Activated CD4-positive, alpha-beta T cell treated with anti-CD3 and anti-CD28 coated beads, Interleukin-2, amount 50 U/mL, for 24 hours (primary cell): ENCODE measurements at regions not wholly inside any gene's neighbourhood (a gene's known extent, or its start where the extent isn't known, plus 50 kb on each side); places are given as distances from the start of the nearest gene placed in this dataset.

Experiments
- DNase-seq, 2 donors: peaks; one replicate each; pipeline ENCODE4 v3.0.0-alpha.2; 2020; ENCODE audit warnings: low read depth in 1 of 2, low spot score in 1 of 2

- no peak for DNase-seq
Measured at GRCh38 chr1:4086085-4086850, 186.2 kb upstream of the C1orf174 start.

GRCh38 chr1:4086921-4087320, 186.8 kb upstream of the C1orf174 start:
- no peak for DNase-seq

GRCh38 chr1:4087530-4088420, 187.7 kb upstream of the C1orf174 start:
- no peak for DNase-seq

- no peak for DNase-seq
Measured at GRCh38 chr1:4088676-4089075, 188.6 kb upstream of the C1orf174 start.

- no peak for DNase-seq
Measured at GRCh38 chr1:4089421-4090175, 189.5 kb upstream of the C1orf174 start.

- no peak for DNase-seq
Measured at GRCh38 chr1:4090556-4090955, 190.5 kb upstream of the C1orf174 start.

- DNase-seq = no peak
Measured at GRCh38 chr1:4090976-4091660, 191.0 kb upstream of the C1orf174 start.

- DNase-seq = no peak
Measured at GRCh38 chr1:4091996-4092395, 191.9 kb upstream of the C1orf174 start.

GRCh38 chr1:4093856-4094565, 193.9 kb upstream of the C1orf174 start:
- no peak for DNase-seq

- DNase-seq = no peak
Measured at GRCh38 chr1:4095433-4095971, 195.4 kb upstream of the C1orf174 start.

- DNase-seq = no peak
Measured at GRCh38 chr1:4101459-4102161, 201.5 kb upstream of the C1orf174 start.

- DNase-seq = no peak
Measured at GRCh38 chr1:4105300-4105880, 205.3 kb upstream of the C1orf174 start.

GRCh38 chr1:4106731-4107130, 206.7 kb upstream of the C1orf174 start:
- DNase-seq = no peak

- no peak for DNase-seq
Measured at GRCh38 chr1:4107291-4107690, 207.2 kb upstream of the C1orf174 start.

GRCh38 chr1:4108331-4108730, 208.3 kb upstream of the C1orf174 start:
- DNase-seq = no peak

- DNase-seq = no peak
Measured at GRCh38 chr1:4108758-4109627, 208.9 kb upstream of the C1orf174 start.

- no peak for DNase-seq
Measured at GRCh38 chr1:4109628-4109940, 209.5 kb upstream of the C1orf174 start.

GRCh38 chr1:4110888-4111287, 210.8 kb upstream of the C1orf174 start:
- DNase-seq = no peak
